ENCODE measurements at regions not wholly inside any gene's neighbourhood (a gene's known extent, or its start where the extent isn't known, plus 50 kb on each side); places are given as distances from the start of the nearest gene placed in this dataset.

- POLR2A ChIA-PET = no interaction called here
- Histone ChIP-seq H3K4me2 (no peak overlapping the region), H3K27me3 (ENCODE audit: insufficient read depth) (no peaks in the 10 kb centered on the region), H3F3A (replicated peaks; ENCODE audit: insufficient read depth) (no peaks in the 10 kb centered on the region), H3K9me3 (no peaks in the 10 kb centered on the region), H3K9ac (no peak overlapping the region), H3K27ac (ENCODE audit: low read depth in 2 of 2, low read length in 1 of 2) (no peak overlapping the region), H4K20me1 (ENCODE audit: insufficient read depth) (no peaks in the 10 kb centered on the region), H3K36me3 (replicated peaks in 1 of 2; ENCODE audit: control insufficient read depth in 1 of 2, insufficient read depth in 2 of 2, low read length in 1 of 2) (no peaks in the 10 kb centered on the region), H3K9me2 (no peaks in the 10 kb centered on the region), H3K79me2 (ENCODE audit: insufficient read depth) (no peaks in the 10 kb centered on the region), H3K4me3 (ENCODE audit: low read depth in 2 of 2, low read length in 1 of 2) (no peak overlapping the region), H3K4me1 (ENCODE audit: control insufficient read depth in 1 of 2, insufficient read depth in 2 of 2, low read depth in 1 of 2, low read length in 1 of 2) (no peaks in the 10 kb centered on the region), H2AFZ (ENCODE audit: low read depth) (no peak overlapping the region)
- CTCF ChIA-PET = interaction anchor here (1.2 kb wide), 1 partner anchor 15 kb away, joined by 3 read pairs; no protein-coding TSS in a partner anchor
- no peak for TF ChIP-seq SMC3 (IDR thresholded peaks at IDR 0.05; ENCODE audit: low read depth, low read length)
- TF ChIP-seq RAD21 (IDR thresholded peaks at IDR 0.05; ENCODE audit: low read length) = no peak
- no peak for TF ChIP-seq USF1 (IDR thresholded peaks at IDR 0.05; ENCODE audit: borderline replicate concordance, low read depth)
- TF ChIP-seq REST (IDR thresholded peaks at IDR 0.05; ENCODE audit: low read depth, low read length) = no peak
- TF ChIP-seq GABPA (IDR thresholded peaks at IDR 0.05; ENCODE audit: low read depth) = no peak
- TF ChIP-seq, protein P1, sequence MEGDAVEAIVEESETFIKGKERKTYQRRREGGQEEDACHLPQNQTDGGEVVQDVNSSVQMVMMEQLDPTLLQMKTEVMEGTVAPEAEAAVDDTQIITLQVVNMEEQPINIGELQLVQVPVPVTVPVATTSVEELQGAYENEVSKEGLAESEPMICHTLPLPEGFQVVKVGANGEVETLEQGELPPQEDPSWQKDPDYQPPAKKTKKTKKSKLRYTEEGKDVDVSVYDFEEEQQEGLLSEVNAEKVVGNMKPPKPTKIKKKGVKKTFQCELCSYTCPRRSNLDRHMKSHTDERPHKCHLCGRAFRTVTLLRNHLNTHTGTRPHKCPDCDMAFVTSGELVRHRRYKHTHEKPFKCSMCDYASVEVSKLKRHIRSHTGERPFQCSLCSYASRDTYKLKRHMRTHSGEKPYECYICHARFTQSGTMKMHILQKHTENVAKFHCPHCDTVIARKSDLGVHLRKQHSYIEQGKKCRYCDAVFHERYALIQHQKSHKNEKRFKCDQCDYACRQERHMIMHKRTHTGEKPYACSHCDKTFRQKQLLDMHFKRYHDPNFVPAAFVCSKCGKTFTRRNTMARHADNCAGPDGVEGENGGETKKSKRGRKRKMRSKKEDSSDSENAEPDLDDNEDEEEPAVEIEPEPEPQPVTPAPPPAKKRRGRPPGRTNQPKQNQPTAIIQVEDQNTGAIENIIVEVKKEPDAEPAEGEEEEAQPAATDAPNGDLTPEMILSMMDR (IDR thresholded peaks at IDR 0.05) = no peak
- TF ChIP-seq NRF1 (IDR thresholded peaks at IDR 0.05; ENCODE audit: low read depth, low read length) = no peak
- TF ChIP-seq, protein P2, sequence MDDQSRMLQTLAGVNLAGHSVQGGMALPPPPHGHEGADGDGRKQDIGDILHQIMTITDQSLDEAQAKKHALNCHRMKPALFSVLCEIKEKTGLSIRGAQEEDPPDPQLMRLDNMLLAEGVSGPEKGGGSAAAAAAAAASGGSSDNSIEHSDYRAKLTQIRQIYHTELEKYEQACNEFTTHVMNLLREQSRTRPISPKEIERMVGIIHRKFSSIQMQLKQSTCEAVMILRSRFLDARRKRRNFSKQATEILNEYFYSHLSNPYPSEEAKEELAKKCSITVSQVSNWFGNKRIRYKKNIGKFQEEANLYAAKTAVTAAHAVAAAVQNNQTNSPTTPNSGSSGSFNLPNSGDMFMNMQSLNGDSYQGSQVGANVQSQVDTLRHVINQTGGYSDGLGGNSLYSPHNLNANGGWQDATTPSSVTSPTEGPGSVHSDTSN (IDR thresholded peaks at IDR 0.05) = no peak
- no peak for TF ChIP-seq IRF3 (IDR thresholded peaks at IDR 0.05; ENCODE audit: low read depth, low read length)
- no peak for TF ChIP-seq TEAD4 (IDR thresholded peaks at IDR 0.05; ENCODE audit: borderline replicate concordance, insufficient read depth)
- no peak for DNase-seq
- 86% methylated on average over 13 of the region's 19 CpGs for WGBS (ENCODE audit: low lambda C conversion rate)
Measured at GRCh38 chr11:69427906-69428880, 53.3 kb upstream of the LINC01488 start.
